GDM1 (cell line): ENCODE measurements at regions not wholly inside any gene's neighbourhood (a gene's known extent, or its start where the extent isn't known, plus 50 kb on each side); places are given as distances from the start of the nearest gene placed in this dataset.
"Not testable (repeated sequence)": the region's sequence is repeated elsewhere in the genome, so short reads cannot be mapped to it uniquely, and the experiment has no call there.

Source experiments
- DNase-seq: peaks from one replicate; lab custom pipeline; 2025; lab: John Stamatoyannopoulos, UW

DNA sequence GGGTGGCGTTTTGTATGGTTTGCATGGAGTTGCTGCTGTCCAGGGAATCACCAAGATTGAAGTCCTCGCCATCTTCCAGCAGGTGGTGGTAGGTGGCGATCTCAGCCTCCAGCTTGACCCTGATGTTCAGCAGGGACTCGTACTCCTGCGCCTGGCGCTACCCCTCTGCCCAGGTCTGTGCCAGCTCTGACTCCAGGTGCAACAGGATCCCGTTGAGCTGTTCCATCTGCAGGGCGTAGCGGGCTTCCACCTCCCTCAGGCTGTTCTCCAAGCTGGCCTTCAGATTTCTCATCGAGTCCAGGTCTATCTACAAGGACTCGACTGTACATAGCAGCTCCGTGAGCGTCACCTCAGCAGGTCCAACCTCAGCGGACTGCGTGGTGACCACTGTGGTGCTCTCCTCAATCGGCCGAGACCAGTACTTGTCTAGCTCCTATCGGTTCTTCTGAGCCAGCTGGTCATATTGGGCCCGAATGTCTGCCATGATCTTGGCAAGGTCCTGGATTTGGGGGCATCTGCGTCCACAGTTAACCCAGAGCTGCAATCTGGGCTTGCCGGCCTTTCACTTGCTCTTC is 1584.8 kb upstream of the ACO1 start:
- DNase-seq: no peak

DNA sequence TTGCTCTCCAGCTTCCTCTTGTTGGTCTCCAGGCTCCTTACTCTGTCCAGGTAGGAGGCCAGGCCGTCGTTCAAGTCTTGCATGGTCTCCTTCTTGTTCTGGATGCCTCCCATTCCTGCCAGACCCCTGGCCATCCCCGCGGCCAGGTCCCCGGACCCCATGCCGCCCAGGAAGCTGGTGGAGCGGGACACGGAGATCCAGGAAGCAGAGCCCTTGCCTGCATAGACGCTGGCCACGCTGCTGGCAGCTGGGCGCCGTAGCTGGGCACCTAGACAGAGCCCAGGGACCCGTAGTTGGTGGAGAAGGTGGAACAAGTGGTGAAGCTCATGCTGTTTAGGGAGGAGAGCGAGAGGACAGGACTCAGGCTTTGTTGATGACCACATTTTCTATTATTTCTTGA is 1584.0 kb upstream of the ACO1 start:
- DNase-seq: no peak

DNA sequence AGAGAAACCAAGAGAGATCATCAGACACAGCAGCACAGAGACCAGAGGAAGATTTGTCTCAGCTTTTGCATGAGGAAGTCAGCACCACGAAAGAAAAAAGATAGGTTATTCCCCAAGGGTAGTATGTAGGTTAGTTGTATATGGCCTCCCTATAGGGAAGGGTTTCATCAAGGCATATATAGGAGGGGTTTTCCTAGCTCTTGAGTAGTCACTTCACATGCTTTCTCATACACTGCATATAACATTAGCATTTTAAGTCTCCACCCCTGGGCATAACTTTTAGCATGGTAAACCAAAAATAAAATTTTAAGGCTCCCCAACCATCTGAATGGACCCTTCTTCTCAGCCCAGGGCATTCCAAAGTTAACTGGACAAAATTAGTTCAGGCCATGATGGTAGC is 1571.6 kb upstream of the ACO1 start:
- DNase-seq: no peak

DNA sequence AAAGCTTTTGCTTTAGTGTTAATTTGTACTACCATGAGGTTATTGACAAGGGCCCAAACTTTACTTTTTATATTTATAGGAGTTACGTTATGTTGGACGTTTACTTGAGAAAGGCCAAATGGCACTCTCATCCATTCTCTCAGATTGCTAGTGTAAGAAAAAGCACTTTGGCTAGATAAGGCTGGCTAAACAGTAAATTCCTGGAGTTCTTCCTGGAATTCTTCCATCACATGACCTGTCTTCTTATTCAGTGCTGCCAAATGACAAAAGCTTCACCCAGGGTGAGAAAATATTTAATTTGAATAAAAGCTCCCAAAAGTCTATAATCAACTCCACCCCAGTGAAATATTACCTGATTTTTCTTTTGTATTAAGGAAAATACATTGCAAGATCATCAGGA is 1568.9 kb upstream of the ACO1 start:
- DNase-seq: no peak

DNA sequence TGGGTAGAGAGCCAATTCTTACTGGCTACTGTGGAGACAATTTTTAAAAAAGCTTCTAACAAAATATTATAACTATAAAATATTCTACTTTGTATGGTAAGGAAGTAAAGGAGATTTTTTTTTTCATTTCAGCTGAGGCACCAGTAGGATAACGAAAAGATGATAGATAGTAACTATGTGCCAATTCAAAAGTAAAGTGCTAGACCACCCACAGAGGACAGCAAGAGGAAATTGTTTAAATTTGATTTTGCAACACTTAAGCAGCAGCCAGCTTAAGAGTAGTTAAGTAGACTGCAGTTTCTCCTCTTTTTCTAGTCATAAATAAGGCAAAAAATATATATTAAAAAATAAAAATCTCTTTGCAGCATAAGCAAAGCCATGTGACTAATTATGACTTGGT is 1539.3 kb upstream of the ACO1 start:
- no peak for DNase-seq

DNA sequence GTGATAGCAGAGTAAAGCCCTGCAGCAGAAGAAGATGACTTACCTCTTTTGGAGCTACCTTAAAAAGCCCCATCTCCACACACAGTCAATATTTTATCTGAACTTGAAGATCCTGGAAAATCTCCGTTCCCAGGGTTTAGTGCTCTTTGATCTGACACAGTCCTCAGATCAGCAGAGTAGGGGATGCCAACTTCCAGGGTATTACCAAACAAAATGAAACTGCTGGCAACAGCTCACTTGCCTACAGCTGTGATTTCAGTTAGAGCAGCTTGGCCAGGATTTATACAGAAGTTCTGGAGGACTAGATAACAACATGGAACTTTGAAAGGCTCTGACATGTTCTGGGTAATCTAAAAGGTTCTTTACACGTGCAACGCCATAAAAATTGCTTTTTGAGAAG is 1537.8 kb upstream of the ACO1 start:
- DNase-seq: no peak

DNA sequence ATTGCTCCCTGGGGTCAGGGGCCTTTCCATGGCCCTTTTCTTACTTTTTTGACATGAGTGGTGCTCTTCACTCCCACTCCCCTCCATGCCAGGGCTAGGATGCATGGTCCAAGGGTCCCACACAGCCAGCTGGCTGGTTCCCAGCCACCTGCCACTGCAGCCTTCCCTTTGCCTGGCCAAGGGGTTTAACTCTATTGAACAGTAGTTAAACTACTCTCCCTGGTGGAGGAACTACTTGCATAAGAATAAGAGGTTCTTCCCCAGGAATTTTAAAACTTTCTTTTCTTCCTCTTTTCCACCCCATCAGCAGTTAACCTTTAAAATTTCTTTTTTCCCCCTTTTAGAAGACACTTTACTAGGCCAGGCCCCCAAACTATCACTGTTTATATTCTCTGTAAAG is 1532.8 kb upstream of the ACO1 start:
- DNase-seq: no peak

DNA sequence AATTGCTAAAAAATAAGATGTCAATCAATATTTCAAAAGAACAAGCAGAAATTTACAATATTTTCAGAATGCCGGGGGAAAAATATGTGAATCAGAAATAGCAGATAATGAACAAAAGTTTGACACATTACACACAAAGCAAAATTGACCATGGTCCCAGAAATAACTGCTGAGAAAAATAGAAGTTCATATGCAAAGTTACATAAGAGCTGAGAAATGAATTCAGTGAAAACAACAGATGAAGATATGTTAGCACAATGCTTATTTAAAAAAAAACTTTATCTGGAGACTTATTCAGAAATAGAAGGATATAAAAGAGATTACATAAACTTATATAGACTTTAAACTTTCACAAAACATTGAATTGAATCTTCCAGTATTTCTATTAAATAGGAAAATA is 1483.7 kb upstream of the ACO1 start:
- no peak for DNase-seq

DNA sequence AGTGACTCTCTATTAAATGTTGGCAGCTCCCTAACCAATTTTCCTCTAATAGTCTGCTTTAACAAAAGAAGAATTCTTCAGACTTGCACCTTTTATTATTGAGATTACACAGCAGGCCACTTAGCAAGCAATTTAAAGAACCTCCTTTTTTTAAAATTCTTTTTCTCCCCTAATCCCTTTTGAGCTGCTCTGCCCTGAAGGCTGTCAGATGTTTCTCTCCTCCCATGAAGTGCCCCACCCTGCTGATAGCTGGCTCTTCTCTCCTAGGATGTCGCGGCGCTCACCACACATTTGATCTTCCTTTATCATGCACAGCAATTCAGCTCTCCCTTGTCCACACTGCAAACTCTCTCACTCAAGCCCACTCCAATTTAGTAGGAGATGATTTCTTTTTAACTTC is 1471.1 kb upstream of the ACO1 start:
- no peak for DNase-seq

DNA sequence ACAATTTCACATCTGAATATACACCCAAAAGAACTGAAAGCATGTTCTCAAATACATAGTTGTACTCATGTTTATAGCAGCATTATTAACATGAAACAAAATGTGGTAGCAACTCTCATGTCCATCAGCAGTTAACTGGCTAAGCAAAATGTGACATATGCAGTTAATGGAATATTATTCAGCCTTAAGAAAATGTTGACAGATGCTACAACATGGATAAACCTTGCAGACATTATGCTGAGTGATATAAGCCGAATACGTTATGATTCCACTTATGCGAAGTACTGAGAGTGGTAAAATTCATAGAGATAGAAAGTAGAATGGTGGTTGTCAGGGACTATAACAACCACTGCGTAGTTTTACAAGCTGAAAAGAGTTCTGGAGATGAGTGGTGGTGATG is 1469.0 kb upstream of the ACO1 start:
- DNase-seq: no peak

DNA sequence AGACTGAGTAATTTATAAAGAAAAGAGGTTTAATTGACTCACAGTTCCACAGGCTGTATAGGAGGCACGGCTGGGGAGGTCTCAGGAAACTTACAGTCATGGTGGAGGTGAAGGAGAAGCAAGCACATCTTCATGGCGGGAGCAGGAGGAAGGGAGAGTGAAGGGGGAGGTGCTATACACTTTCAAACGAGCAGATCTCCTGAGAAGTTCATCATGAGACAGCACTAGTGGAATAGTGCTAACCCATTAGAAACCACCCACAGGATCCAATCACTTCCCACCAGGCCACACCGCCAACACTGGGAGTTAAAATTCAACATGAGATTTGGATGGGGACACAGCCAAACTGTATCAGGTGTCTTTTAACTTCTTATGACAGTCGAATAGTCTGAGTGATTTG is 1459.3 kb upstream of the ACO1 start:
- no peak for DNase-seq

DNA sequence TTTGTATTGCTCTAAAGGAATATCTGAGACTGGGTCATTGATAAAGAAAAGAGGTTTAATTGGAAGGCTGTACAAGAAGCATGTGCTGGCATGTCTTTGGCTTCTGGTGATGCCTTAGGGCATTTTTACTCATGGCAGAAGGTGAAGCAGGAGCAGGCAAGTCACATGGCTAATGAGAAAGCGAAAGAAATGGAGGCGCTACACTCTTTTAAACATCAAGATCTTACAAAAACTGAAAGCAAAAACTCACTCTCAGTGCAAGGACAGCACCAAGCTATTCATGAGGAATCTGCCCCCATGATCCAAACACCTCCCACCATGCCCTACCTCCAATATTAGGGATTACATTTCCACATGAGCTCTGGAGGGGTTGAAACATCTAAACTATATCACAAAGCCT is 1458.8 kb upstream of the ACO1 start:
- DNase-seq: no peak

DNA sequence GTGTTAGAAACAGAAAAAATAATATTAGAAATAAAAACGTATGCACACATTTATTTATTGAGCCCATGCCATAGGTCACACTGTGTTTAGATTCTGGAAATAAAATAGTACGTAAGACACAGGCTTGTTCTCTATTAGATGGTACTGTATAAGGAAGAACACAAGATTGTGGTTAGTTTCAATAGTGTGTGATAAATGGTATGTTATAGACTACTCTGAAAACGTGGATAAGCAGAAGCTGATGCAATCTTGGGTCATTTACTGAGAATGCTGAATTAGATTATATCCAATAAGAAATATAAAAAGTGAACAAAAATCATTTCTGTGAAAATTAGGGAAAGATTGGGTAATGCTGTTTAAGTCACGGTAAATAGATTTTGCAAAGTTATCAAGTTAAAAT is 1456.4 kb upstream of the ACO1 start:
- DNase-seq: no peak

DNA sequence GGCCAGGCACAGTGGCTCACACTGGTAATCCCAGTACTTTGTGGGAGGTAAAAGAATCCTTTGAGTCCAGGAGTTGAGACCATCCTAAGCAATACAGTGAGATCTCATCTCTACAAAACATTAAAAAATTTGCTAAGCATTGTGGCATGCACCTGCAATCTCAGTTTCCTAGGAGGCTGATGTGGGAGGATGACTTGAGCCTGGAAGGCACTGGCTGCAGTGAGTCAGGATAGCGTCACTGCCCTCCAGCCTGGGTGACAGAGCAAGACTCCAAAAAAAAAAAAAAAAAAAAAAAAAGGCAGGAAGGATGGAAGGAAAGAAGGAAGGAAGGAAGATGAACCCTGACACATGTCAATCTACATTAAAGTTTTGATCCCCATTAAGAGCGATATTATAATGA is 1452.2 kb upstream of the ACO1 start:
- no peak for DNase-seq

DNA sequence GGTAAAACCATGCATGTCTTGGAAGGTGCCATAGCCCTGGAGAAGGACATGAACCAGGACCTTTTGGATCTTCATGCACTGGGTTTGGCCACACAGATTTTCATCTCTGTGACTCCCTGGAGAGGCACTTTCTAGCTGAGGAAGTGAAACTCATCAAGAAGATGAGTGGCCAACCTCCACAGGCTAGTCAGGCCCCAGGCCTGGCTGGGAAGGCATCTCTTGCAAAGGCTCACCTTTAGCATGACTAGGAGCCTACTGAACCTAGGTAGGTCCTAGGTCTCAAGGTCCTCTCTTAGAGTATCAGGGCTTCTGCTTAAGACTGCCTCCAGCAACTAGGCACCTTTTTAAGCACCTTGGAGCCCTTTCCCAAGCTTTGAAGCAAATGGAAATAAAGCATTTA is 1448.7 kb upstream of the ACO1 start:
- DNase-seq: no peak

DNA sequence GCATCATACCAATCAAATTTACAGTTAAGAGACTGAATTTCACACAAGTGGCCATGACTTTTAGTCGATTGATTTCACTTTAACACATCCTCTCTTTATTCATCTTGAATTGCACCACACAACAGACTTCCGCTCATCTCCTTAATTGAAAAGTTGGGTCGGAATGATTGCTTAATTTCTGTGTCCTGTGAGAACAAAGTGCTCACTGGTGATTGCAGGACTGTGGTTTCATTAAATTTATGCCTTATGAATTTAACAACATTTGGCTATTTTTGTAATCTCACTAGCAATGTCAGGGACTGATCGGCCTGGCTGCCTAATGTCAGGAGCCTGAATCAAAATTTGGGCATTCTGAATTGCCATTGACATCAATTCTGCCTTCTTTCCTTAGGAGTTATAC is 1447.3 kb upstream of the ACO1 start:
- DNase-seq: no peak

DNA sequence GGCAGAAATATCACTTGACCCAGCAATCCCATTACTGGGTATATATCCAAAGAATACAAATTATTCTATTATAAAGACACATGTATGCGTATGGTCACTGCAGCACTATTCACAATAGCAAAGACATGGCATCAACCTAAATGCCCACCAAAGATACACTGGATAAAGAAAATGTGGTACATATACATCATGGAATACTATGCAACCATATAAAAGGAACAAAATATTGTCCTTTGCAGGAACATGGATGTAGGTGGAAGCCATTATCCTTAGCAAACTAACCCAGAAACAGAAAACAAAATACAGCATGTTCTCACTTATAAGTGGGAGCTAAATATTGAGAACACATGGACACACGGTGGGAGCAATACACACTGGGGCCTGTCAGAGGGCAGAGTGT is 1441.6 kb upstream of the ACO1 start:
- DNase-seq: not testable (repeated sequence)

DNA sequence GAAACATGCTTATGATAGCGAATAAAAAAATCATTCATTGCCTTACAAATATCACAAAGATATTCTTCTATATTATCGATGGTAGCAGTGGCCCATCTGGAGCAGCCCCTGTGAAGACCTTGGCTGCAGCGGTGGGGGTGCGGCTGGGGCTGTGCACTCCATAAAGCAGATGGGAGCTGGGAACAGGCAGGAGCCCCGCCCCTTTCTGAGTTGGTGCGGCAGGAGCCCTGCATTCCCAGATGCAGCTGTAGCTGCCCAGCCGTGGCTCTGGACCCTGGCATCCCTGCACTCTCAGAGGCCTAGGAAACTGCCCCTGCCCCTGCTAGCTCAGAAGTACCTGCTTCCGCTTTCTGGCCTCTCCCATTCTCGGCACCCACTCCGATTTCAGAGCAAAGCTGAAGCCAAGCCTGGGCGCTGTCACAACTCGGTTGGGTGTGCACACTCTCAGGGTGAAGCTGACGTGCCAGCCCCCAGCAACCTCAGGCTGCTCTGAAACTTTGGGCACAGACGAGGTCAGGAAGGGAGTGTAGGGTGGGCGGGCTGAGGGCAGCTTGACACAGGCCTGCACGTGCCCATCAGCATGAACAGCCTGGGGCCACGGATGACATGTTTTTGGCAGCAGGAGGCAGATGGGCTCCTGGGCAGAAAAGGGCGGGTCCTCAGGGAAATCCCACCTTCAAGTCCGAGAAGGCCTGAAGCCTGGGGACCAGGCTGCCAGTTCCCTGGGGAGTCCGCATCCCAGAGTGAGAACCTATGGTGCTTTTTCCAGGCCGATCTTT is 1440.8 kb upstream of the ACO1 start:
- no peak for DNase-seq

DNA sequence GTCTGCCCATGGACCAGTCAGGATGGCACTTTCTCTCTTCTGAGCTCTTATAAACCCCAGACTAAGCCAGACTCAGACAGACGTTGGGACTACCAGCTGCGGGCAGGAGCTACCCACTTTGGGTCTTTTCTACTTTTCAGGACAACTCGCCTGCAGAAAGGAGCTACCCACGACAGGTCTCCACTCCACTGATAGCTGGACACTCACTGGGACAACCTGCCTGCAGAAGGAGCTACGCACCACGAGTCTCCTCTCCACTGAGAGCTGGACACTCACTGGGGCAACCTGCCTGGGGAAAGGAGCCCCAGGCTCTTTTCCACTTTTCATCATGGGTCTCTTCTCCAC is 1440.2 kb upstream of the ACO1 start:
- DNase-seq: no peak

DNA sequence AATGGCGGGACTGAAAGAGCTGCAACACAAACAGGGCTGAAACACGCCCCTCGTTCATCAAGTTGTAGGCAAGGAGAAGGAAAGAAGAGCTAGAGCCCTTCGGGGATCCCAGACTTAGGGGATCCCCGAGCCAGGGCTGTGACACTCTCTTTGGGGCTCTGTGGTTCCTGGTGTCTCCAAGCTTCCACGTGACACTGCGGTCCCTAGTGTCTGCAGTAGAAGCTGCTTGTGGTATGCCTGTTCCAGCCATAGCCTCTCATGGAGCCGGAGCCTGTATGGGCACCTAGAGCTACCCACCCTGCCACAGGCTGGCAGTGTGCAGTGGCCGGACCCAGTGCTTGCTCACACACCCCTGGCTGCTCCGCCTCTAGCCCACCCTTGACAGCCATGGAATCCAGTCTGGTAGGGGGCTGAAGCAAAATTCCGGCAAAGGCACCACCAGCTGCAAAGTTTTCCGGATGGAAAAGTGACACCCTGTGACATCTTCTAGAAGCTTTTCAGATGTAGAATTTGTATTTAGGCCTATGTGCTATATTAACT is 1439.6 kb upstream of the ACO1 start:
- no peak for DNase-seq

DNA sequence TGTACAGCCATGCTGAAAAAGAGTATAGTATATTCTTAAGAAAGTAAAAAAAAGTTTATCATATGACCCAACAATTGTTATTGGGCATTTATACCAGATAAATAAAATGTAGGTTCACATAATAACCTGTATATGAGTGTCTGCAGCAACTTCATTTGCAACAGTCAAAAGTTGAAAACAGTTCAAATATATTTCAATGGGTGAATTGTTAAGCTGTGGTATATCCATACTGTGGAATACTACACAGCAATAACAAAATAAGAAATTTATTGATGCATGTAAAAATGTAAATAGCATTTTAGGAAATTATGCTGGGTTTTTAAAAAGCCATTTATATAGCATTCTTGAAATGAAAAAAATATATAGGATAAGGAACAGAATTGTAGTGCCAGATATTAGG is 1420.1 kb upstream of the ACO1 start:
- no peak for DNase-seq

DNA sequence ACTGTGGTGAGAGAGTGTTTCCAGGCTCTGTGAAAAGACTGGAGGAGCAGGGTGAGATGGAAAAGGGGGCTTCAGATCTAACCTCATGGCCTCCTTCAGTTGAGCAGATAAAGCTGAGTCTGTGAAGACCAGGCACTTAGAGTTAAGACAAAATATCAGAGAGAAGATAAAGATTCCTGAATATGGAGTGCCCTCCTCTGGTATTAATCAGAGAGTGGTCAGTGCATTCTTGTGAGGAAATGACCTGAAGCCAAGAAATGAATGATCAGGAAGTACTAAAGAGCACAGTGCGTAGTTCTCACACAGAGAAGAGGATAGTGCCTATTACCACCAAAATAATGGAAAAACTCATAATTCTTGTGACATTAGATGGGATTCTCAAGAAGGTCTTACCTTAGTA is 1417.0 kb upstream of the ACO1 start:
- DNase-seq: no peak

DNA sequence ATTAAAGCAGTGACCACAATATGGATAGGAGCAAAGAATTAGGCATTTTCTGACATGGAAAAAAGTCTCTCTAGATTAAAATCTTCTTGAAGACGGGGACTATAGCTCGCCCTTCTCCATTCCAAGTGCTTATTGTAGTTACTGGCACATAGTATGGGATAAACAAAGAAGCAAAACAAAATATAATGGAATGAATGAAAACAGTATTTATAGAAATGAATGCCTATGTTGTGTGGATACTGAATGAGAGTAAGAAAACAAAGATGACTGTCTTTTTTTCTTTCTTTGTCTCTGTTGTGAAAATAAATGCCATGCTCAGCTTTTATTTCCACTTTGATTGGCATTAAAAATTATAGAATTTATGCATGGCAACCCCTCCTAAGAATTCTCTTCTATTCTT is 1414.3 kb upstream of the ACO1 start:
- no peak for DNase-seq

DNA sequence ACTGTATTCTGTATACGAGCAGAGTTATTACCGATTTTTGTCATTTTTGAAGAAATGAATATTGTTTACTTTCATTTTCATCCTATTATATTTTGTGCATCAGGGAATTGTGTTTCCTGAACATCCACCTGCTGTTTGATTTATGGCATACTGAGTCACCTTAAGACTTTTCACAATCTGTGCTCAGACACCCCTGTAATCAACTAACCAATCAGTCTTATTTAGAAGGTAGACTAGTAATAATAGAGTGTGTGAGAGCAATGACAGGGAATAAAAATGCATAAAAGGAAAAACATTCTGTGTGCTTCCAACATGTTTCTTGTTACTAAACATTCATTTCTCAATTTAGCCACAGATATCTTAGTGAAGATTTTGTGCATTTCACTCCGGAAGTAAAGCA is 1413.6 kb upstream of the ACO1 start:
- no peak for DNase-seq
